Activated CD4-positive, CD25-positive, alpha-beta regulatory T cell treated with anti-CD3 and anti-CD28 coated beads, Interleukin-2, amount 50 U/mL, for 16 hours (primary cell): ENCODE measurements at regions not wholly inside any gene's neighbourhood (a gene's known extent, or its start where the extent isn't known, plus 50 kb on each side); places are given as distances from the start of the nearest gene placed in this dataset.
"Not testable (repeated sequence)": the region's sequence is repeated elsewhere in the genome, so short reads cannot be mapped to it uniquely, and the experiment has no call there.

Experiments used
- DNase-seq: peaks from one replicate; pipeline ENCODE4 v3.0.0-alpha.2; 2020; ENCODE audit warnings: low read depth, low spot score

DNA sequence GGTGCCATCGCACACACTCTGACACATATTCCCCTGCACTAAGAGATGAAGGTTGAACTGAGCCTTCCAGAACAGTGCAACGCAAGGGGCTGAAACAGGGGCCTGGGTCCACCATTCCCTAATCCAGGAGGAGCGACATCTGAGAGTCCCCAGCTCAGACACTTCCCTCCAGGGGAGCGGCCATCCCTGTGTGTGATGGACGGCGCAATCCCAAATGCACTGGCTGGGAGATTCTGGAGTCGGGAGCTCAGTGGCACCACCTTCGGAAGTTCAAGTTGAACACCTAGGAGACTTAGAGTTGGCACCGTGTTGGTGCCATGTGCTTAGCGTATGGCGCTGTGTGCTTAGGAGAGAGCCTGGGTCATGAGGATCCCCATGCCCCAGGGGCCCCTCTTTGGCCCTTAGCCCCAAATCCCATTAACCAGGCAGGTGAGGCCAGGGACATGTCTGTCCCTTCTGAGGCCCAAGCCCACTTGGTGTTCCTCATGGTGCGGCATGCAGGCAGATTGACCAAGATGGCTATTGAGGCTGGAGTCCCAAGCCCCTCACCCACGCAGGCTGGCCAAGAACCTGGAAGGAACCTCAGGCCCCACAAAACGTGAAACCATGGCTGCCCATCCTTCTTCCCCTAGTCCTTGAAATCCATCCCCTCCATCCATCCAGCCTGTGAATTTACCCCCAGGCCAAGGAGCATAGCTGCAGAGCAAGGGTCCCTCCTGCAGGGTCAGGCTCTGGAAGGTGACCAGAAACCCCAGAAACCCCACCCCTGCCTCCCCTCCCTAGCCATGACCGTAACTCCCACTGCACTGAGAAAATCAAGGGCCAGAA lies 114.1 kb upstream of the OTOS start:
- DNase-seq, result no peak

DNA sequence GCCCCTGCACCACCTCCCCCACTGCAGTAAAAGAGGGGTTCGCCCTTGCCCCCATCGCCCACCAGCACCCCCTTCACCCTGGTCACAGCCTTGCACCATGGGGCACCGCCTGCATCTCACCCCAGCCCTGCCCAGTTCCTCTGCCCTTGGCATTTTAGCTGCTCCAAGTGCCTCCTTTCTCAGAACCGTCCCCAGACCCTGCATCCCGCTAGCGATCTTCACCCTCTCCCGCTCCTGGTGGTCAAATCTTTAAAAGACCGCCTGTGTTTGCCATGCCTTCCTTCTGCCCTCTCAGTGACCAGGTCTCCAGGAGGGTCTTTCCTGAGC lies 114.7 kb upstream of the OTOS start:
- no peak for DNase-seq

DNA sequence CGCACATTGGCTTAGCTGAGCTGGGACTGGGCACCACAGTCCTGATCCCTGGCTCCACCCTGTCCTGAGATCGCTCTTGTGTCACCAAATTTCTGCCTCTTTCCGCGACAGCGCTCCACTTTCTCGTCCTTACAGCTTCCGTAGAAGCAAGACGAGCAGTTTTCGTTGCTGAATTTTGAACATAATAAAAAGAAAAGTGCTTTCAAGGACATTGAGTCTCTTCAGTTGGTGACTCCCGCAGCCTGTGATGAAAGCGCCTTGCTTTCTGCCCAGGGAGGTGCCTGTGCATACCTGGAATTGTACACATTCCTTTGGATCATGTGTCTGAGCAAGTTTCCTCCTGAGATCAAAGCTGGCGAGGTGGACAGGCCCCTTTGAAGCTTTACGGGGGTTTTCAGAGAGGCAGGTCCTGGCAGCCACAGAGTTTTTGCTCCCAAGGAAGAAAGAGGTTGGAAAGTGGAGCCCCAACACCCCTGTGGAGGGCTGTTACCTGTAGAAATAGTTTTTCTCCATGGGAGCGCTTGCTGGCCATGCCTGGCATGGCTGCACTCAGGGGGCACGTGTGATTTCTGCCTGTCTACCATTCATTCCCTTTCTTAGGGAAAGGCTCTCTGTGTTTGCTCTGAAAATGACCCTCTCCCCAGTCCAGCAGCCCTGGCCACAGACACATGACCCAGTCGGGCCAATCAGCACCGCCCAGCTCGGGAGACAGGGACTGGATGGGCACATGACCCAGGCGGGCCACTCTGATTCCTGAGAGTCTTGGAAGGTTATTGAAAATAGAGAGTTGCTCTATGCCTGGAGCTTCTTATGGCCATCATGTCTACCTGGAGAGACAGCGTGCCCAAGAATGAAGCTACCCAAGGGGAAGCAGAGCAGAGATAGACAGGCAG lies 115.6 kb upstream of the OTOS start:
- no peak for DNase-seq

DNA sequence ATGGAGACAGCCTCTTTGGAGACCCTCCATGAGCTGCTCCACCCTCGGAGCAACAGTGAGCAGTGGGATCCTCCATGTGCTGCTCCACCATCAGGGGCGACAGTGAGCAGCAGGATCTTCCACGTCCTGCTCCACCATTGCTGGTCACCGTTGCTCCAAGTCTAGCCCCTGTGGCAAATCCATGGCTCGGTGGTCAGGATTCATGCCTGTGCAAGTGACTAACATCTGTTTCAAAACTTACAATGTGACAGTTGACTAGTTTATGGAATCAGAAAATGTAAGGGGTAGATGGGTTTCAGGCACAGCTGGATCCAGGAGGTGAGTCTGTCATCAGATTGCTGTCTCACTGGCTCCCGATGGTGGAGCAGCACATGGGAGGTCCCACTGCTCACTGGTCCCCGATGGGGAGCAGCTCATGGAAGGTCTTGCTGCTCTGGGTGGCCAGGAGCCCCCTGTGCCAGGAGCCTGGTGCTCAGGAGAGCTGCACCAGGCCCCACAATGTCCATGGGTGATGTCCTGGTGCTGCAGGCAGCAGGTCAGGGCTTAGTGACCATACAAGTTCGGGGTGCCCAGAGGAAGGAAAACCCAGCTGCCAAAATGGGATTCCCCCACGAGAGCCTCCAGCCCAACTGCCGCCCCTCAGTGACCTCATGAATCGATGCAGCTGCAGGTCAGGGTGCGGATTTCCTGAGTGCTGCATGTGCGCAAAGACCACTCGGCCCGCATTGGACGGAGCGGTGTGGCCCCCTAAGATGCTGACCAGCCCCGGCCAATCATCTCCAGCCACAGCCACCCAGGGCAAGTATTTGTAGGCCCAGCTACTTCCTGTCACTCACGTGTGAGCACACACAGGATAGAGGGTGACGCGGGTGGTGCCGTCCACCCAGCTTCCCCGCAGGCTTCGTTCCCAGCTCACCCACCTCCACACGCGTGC lies 116.5 kb upstream of the OTOS start:
- no peak for DNase-seq

DNA sequence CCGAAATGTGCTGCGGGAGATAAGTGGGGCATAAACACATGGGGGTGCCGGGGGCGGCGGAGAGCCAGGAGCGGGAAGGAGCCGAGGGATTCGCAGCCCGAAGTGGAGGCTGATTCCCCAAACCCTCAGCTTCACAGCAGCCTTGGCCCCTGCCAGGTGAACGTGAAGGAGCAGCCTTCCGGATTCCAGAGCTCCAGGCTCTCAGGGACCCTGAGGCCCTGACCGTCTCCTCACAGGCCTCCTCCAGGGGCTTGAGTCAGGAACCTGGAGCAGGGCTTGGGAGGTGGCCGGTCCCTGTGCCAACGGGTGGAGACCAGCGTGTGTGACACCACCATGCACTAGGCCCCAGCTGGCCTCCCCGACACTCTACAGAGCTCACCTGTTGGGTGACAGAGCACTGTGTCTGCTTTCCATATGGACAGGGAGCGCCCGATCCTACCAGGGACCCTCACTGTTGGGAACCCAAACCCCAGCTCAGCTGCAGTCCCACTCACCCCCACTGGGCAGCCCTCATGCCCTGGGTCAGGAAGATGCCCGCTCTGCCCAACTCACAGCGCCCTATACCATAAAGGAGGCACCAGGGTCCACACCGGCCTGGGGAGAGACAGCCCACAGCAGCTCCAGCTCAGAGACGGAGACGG lies 117.6 kb upstream of the OTOS start:
- no peak for DNase-seq

DNA sequence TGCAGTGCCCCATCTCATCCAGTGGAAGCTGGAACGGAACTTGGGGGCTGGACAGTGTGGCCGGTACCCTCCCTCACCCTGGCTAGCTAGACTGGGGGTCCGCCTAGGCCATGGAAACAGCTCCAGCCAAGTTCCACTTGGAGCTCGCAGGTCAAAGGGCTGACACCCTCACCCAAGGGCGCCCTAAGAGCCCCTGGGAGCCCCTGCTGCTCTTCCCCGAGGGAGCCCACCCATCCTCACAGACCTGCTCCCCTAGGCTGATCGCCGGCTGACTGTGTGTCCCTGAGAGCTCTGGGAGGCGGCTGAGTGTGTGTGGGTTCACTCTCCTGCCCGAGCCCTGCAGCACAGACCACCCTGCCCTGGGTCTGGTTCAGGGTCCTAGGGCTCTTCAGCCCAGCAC lies 118.2 kb upstream of the OTOS start:
- DNase-seq, result no peak

DNA sequence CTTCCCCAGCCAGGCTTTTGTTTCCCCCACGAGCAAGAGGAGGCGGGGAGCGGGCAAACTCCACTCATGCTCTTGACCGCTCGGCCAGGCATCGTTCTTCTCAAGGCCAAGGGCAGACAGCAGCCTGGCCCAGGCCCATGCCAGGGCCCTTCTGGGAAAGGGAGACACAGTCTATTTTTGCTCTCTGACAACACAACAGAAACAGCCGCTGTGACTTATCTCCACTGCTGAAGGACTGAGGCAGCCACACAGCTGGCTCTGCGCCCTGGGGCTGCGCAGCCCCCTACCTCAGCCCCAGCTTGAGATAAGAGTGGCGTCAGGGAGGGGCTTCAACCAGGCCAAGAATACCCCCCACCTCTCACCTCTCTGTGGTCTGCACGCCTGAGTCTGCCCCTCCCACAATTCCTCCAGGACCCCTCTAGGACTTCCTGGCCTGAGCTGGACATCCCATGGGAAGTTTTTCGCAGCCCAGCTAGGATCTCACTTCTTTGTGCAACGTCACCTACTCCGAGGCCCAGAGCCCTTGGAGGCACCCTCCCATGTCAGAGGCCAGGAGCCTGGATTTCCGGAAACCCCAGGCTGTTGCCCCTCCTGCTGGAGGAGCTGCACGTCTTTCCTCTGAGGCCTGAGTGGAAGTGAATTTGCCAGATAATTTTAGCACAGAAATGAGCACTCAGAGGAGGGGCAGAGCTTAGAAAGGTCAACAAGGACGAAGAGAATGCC lies 118.9 kb upstream of the OTOS start:
- DNase-seq, result no peak

DNA sequence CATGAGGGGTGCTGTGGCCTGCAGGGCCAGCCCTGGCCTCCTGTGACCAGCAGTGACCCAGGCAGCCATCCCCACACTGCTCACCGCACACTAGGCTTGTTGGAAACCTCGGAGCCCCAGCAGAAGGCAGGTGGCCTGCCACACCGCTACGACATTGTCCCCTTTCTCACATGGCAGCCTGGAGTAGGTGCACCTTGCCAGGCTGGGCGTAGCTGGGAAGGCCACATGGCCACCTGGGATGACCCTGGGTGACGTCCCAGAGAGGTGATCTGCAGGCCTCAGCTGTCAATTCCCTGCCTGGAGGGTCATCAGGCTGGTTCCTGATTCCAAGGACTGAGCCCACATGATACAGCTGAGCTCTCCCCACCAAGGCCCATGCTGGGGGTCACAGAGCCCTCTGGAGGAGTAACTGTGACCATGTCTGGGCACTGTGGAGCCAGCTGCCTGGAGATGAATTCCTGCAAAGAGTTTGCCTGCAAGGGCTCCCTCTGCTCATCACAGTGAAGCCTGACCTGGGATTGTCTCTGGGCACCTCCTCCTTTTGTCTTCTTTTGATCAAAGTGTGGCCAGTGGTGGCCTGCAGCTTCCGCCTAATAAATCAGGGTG lies 119.6 kb upstream of the OTOS start:
- no peak for DNase-seq

DNA sequence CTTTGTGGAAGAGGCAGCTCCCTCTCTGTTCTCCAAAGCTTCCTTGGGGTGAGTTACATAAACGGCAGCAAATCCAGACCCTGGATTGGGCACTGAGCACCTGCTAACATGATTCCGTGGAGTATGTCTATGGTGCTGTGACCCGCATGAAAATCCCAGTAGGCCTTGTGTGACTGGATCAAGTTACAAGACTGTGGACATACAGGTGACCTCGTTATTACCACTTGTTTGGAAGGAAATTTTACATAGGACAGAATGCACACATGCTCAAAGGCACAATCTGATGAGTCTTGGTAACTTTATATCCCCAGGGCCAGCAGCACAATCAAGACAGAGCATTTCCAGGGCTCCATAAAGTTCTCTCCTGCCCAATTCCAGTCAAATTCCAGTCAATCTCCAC lies 120.2 kb upstream of the OTOS start:
- DNase-seq, result no peak

DNA sequence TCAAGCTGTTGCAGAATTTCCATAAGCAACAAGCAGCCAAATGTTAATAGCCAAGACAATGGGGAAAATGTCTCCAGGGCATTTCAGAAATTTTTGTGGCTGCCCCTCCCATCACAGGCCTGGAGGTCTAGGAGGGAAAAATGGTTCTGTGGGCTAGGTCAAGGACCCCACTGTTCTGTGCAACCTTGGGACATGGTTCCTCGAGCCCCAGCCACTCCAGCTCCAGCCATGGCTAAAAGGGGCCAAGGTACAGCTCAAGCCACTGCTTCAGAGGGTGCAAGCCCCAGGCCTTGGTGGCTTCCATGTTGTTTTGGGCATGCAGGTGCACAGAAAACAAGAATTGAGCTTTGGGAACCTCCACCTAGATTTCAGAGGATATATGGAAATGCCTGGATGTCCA lies 122.1 kb upstream of the OTOS start:
- not testable (repeated sequence) for DNase-seq

DNA sequence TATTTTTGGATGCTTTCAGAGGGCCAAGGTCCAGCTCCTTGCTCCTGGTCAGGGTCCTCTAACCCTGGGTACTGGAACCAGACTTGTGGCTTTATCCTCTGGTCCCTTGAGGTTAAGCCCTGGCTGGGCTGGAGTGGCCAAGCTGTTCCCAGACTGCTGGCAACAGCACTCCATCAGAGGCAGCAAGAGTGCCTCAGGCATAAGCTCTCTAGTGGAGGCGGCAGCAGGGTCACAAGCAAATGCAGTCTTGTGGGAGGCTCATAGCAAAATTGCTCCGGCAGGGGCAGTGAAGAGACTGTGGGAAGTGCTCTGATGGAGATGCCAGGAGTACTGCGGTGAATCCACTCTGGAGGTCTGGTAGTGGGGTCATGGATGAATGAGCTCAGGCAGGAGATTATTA lies 128.9 kb upstream of the OTOS start:
- no peak for DNase-seq

DNA sequence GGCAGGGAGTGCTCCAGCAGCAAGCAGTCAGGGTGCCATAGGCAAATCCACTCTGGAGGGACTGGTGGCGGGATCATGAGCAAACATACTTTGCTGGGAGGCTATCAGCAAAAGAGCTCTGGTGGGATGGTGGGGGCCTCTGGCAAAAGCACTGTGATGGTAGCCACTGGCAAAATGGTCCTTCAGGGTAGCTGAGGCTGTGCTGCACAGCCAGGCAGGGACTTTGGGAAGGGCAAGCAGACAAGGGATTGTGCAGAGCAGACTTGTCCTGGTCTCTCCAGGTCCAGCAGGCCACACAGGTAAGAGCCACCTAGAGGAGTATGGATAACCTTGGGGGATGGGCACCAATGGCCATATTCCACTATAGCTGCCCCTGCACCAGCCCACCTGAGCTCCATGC lies 129.4 kb upstream of the OTOS start:
- no peak for DNase-seq

DNA sequence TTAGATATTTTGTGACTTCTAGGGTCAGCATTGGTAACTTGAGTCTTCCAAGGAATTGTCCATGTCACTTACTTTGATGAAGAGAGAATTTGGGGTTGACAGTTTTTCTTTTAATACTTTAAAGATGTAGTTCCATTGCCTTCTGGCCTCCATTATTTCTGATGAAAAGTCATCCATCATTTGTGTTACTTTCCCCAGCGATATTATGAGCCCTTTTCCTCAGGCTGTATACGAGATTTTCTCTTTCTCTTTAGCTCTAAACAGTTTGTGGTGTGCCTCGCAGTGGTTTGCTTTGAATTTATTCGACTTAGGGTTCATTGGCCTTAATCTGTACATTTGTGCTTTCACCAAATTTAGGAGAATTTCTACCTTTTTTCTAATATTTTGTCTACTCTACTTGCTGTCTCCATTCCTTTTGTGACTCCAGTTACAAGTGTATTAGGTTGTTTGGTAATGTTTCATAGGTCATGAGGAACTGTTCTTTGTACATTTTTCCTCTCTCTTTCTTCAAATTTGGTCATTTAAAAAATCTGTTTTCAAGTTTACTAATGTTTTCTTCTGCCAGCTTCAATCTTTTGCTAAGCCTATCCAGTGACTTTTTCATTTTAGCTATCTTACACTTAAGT lies 131.4 kb upstream of the OTOS start:
- no peak for DNase-seq

DNA sequence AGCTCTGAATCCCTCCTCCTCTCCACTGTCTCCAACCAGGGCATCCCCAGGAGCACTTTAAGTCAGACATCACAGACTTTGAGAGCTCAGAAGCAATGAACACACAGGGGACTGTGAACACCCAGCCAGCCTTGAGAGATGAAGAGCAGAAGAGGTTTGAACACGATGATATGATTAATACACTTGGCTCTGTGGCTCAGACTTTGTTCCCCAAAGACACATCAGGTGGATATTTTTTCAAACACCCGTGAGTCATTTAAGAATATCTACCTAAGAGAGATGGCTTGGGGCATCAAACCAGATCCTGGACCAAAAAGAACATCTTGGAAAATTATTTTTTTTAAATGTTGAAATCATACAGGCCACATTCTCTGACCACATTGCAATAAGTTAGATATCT lies 134.9 kb upstream of the OTOS start:
- no peak for DNase-seq

DNA sequence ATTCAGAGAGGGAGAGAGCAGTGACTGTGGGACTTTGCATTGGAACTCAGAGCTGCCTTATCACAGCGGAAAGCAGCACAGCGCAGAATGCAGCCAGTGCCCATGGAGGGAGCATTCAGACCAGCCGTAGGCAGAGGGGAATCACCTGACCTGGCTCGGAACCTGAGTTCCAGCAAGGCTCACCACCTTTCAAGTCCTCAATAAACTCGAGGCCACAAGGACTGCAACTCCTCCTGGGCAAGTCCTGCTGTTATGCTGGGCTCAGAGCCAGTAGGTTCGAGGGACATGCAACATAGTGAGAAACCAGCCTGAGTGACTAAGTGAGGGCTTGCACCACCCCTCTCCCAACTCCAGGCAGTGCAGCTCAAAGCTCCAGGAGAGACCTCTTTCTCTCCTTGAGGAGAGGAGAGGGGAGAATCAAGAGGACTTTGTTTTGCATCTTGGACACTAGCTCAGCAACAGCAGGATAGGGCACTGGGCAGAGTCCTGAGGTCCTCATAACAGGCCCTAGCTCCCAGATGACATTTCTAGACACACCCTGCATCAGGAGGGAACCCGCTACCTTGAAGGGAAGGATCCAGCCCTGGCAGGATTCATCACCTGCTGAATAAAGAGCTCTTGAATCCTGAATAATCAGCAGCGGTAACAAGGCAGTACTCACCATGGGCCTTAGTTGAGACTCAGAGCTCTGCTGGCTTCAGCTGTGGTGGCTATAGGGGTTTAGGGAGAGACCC lies 136.8 kb upstream of the OTOS start:
- DNase-seq, result no peak

DNA sequence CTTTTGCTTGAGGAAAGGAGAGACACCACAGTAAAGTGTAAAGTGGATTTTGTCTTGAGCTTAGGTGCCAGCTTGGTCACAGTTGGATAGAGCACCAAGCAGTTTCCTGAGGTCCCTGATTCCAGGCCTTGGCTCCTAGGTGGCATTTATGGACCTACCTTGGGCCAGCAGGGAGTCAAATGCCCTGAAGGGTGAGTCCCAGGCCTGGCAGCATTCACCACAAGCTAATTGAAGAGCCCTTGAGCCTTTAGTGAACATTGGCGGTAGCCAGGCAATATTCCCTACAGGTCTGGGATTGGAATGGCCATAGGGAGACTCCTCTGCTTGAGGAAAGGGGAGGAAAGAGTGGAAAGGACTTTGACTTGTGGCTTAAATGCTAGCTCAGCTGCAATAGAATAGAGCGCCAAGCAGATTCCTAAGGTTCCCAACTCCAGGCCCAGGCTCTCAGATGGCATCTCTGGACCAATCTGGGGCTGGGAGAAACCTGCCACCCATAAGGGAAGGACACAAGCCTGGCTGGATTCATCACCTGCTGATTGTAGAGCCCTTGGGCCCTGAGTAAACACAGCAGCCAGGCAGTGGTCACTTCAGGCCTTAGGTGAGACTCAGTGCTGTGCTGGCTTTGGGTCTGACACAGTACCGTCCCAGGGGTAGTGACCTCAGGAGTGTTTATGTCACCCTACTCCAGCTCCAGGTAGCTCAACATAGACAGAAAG lies 137.5 kb upstream of the OTOS start:
- no peak for DNase-seq

DNA sequence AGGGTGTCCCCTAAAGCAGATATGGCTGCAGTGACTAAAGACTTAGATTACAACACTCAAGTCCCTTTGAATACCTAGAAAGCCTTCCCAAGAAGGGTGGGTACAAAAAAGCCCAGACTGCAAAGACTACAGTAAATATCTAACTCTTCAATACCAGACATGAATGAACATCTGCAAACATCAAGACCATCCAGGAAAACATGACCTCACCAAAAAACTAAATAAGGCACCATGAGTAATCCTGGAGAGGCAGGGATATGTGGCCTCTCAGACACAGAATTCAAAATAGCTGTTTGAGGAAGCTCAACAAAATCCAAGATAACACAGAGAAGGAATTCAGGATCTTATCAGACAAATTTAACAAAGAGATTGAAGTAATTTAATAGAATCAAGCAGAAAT lies 138.2 kb upstream of the OTOS start:
- DNase-seq, result no peak

DNA sequence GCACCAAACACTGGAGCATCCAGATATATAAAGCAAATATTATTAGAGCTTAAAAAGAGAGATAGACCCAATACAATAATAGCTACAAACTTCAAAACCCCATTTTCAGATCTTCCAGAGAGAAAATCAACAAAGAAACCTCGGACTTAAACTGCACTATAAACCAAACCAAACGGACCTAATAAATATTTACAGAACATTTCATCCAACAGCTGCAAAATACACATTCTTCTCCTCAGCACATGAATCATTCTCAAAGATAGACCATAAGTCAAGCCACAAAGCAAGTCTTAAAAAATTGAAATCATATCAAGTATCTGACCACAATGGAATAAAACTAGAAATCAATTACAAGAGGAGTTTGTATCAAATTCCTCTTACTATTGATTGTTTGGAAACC lies 140.2 kb upstream of the OTOS start:
- no peak for DNase-seq
